A673 (cell line): ENCODE measurements at regions not wholly inside any gene's neighbourhood (a gene's known extent, or its start where the extent isn't known, plus 50 kb on each side); places are given as distances from the start of the nearest gene placed in this dataset.

ENCODE experiments used
- BruUV-seq: library from RNA; stranded (reverse); fragments of 400-500 nt; replicated peaks from 2 replicates; lab custom pipeline; 2021; lab: Mats Ljungman, UMichigan
- CTCF ChIA-PET: fragments of 300-600 bp; sonication (Branson Sonifier 250); formaldehyde crosslinking; loops from one replicate; lab custom pipeline; 2022; ENCODE audit warnings: antibody characterized with exemption; lab: Charles Lee
- POLR2A ChIA-PET: fragments of 300-600 bp; sonication (Branson Sonifier 250); formaldehyde crosslinking; loops from one replicate; lab custom pipeline; 2022; ENCODE audit warnings: antibody characterized with exemption; ENCODE audit not compliant: low non-redundant PET; lab: Charles Lee
- DNase-seq: peaks from one replicate; pipeline ENCODE4 v3.0.0-alpha.2; 2015; ENCODE audit warnings: low spot score
- H3K27ac ChIP-seq: fragments of 200-600 bp; sonication (generic); 2 replicates; pipeline ENCODE4 v1.5.1; 2016; ENCODE audit warnings: mixed run types, low read depth, mild to moderate bottlenecking, mixed read lengths, antibody characterized with exemption, low read length; ENCODE audit not compliant: poor library complexity, severe bottlenecking
- H3K27me3 ChIP-seq: fragments of 200-600 bp; sonication (generic); replicated peaks from 2 replicates; pipeline ENCODE4 v1.6.1; 2017; ENCODE audit warnings: mixed run types, low read depth, mild to moderate bottlenecking, mixed read lengths, antibody characterized with exemption, low read length; ENCODE audit not compliant: insufficient read depth, poor library complexity
- H3K36me3 ChIP-seq: fragments of 200-600 bp; sonication (generic); 2 replicates; pipeline ENCODE4 v1.6.1; 2016; ENCODE audit warnings: mixed run types, mild to moderate bottlenecking, mixed read lengths, antibody characterized with exemption, low read length; ENCODE audit not compliant: insufficient read depth, poor library complexity, severe bottlenecking
- H3K4me1 ChIP-seq: fragments of 200-600 bp; sonication (generic); 2 replicates; pipeline ENCODE4 v1.6.1; 2017; ENCODE audit warnings: mixed run types, mild to moderate bottlenecking, mixed read lengths, antibody characterized with exemption, low read length; ENCODE audit not compliant: insufficient read depth, poor library complexity, severe bottlenecking
- H3K4me3 ChIP-seq: fragments of 200-600 bp; sonication (generic); 2 replicates; pipeline ENCODE4 v1.5.1; 2016; ENCODE audit warnings: low read depth, mixed run types, mild to moderate bottlenecking, mixed read lengths, low read length; ENCODE audit not compliant: poor library complexity, severe bottlenecking
- H3K9me3 ChIP-seq: fragments of 200-600 bp; sonication (generic); 2 replicates; pipeline ENCODE4 v1.6.1; 2016; ENCODE audit warnings: mixed run types, low read depth, mild to moderate bottlenecking, mixed read lengths, antibody characterized with exemption, low read length; ENCODE audit not compliant: poor library complexity, severe bottlenecking
- CTCF ChIP-seq: fragments of 300-800, 200-600 bp; sonication (generic); conservative IDR thresholded peaks from 2 replicates; pipeline ENCODE4 v1.5.1; 2017; ENCODE audit warnings: low read depth, mild to moderate bottlenecking, antibody characterized with exemption, low read length, moderate library complexity, mixed read lengths
- EZH2 ChIP-seq: fragments of 200-600 bp; sonication (generic); IDR thresholded peaks from 2 replicates; pipeline ENCODE4 v1.6.1; 2017; ENCODE audit warnings: borderline replicate concordance, low read depth, mild to moderate bottlenecking, mixed read lengths, antibody characterized with exemption, low read length; ENCODE audit not compliant: poor library complexity, severe bottlenecking
- intact Hi-C: fragments of 100-400 bp; cut with micrococcal nuclease; formaldehyde crosslinking; loops from one replicate; pipeline ENCODE4 v1.10.0; 2022; ENCODE audit not compliant: unreplicated experiment

- POLR2A ChIA-PET = no interaction called here
- no TSS peak for BruUV-seq
- intact Hi-C loops = no loop called here
- TF ChIP-seq EZH2 (no peak), CTCF (no peak)
- no peaks in the 10 kb centered on the region for H3K27me3 ChIP-seq
- DNase-seq = no peak
- no peaks in the 10 kb centered on the region for H3K36me3 ChIP-seq
- H3K27ac ChIP-seq = no peak overlapping the region
- H3K4me1 ChIP-seq = no peaks in the 10 kb centered on the region
- CTCF ChIA-PET = no interaction called here
- no peak overlapping the region for H3K4me3 ChIP-seq
- H3K9me3 ChIP-seq = no peaks in the 10 kb centered on the region
Measured at GRCh38 chr15:47857014-47857775, 139.9 kb downstream of the SEMA6D start.

GRCh38 chr15:47857776-47858167, 140.5 kb downstream of the SEMA6D start:
- Histone ChIP-seq H3K36me3 (no peaks in the 10 kb centered on the region), H3K4me1 (no peaks in the 10 kb centered on the region), H3K9me3 (no peaks in the 10 kb centered on the region), H3K27me3 (no peaks in the 10 kb centered on the region), H3K27ac (no peak overlapping the region), H3K4me3 (no peak overlapping the region)
- DNase-seq = no peak
- intact Hi-C loops = no loop called here
- no TSS peak for BruUV-seq
- ChIA-PET CTCF (no interaction called here), POLR2A (no interaction called here)
- TF ChIP-seq CTCF (no peak), EZH2 (no peak)

- Histone ChIP-seq H3K4me1 (no peaks in the 10 kb centered on the region), H3K36me3 (no peaks in the 10 kb centered on the region), H3K27ac (no peak overlapping the region), H3K4me3 (no peak overlapping the region), H3K27me3 (no peaks in the 10 kb centered on the region), H3K9me3 (no peaks in the 10 kb centered on the region)
- ChIA-PET CTCF (no interaction called here), POLR2A (no interaction called here)
- intact Hi-C loops = no loop called here
- no peak for TF ChIP-seq EZH2
- no peak for TF ChIP-seq CTCF
- no peak for DNase-seq
- no TSS peak for BruUV-seq
Measured at GRCh38 chr15:47861111-47861903, 144.0 kb downstream of the SEMA6D start.
